HEK293 (cell line): ENCODE measurements at regions not wholly inside any gene's neighbourhood (a gene's known extent, or its start where the extent isn't known, plus 50 kb on each side); places are given as distances from the start of the nearest gene placed in this dataset.

Experiments
- CTCF ChIA-PET: fragments of 350-600 bp; formaldehyde crosslinking; extraction: SDS; loops from one replicate; lab custom pipeline; 2021; ENCODE audit warnings: antibody characterized with exemption; lab: Yijun Ruan, JAX
- POLR2A ChIA-PET: fragments of 300-600 bp; formaldehyde crosslinking; extraction: SDS; loops from one replicate; lab custom pipeline; 2020; ENCODE audit warnings: antibody characterized with exemption, inconsistent platforms; lab: Yijun Ruan, JAX
- H3K27ac ChIP-seq: fragments of 200-500 bp; sonication (Bioruptor generic); 2 replicates; pipeline ENCODE4 v1.5.1; 2014; ENCODE audit warnings: low read depth, low read length, control low read depth, inconsistent platforms; ENCODE audit errors: extremely low read depth
- H3K36me3 ChIP-seq, 2 experiments: fragments of 200-500 bp in 1 of 2; sonication (Bioruptor generic) in 1 of 2; 1 replicate in 1 of 2; 2 replicates in 1 of 2; pipeline ENCODE4 v1.5.1; 2014 to 2017; ENCODE audit warnings: inconsistent platforms in 2 of 2, low read length in 2 of 2; ENCODE audit not compliant: control insufficient read depth in 2 of 2, insufficient read depth in 1 of 2
- H3K4me1 ChIP-seq: fragments of 200-500 bp; sonication (Bioruptor generic); 2 replicates; pipeline ENCODE4 v1.5.1; 2014; ENCODE audit warnings: mild to moderate bottlenecking, low read length, inconsistent platforms; ENCODE audit not compliant: control insufficient read depth, insufficient read depth
- H3K4me3 ChIP-seq: 2 replicates; pipeline ENCODE4 v1.5.1; 2011; ENCODE audit warnings: low read depth, mild to moderate bottlenecking, control low read depth, low read length, moderate library complexity
- H3K9me3 ChIP-seq: fragments of 200-500 bp; sonication (Bioruptor generic); 2 replicates; pipeline ENCODE4 v1.5.1; 2014; ENCODE audit warnings: low read depth, low read length, inconsistent platforms; ENCODE audit not compliant: control insufficient read depth, insufficient read depth
- MZF1 ChIP-seq: fragments of 450-650 bp; formaldehyde crosslinking; IDR thresholded peaks from 2 replicates; pipeline ENCODE4 v1.5.1; 2017; ENCODE audit warnings: missing biosample characterization, missing genetic modification characterization, borderline replicate concordance
- ZBTB21 ChIP-seq: fragments of 450-650 bp; formaldehyde crosslinking; IDR thresholded peaks from 2 replicates; pipeline ENCODE4 v1.5.1; 2017; ENCODE audit warnings: missing biosample characterization, missing genetic modification characterization
- ZNF132 ChIP-seq: fragments of 450-650 bp; formaldehyde crosslinking; IDR thresholded peaks from 2 replicates; pipeline ENCODE4 v1.5.1; 2017; ENCODE audit warnings: missing biosample characterization, missing genetic modification characterization, borderline replicate concordance
- ZNF202 ChIP-seq: fragments of 450-650 bp; formaldehyde crosslinking; IDR thresholded peaks from 2 replicates; pipeline ENCODE4 v1.5.1; 2016; ENCODE audit warnings: missing biosample characterization, missing genetic modification characterization, borderline replicate concordance
- ZNF266 ChIP-seq: fragments of 450-650 bp; formaldehyde crosslinking; IDR thresholded peaks from 2 replicates; pipeline ENCODE4 v1.5.1; 2016; ENCODE audit warnings: missing biosample characterization, missing genetic modification characterization, low read depth
- ZNF341 ChIP-seq: fragments of 450-650 bp; formaldehyde crosslinking; IDR thresholded peaks from 2 replicates; pipeline ENCODE4; 2016; ENCODE audit warnings: low read depth, missing biosample characterization, missing genetic modification characterization
- ZNF433 ChIP-seq: fragments of 450-650 bp; formaldehyde crosslinking; IDR thresholded peaks from 2 replicates; pipeline ENCODE4 v1.5.1; 2016; ENCODE audit warnings: missing biosample characterization, missing genetic modification characterization, low read depth
- ZNF623 ChIP-seq: fragments of 450-650 bp; formaldehyde crosslinking; IDR thresholded peaks from 2 replicates; pipeline ENCODE4 v1.5.1; 2016; ENCODE audit warnings: missing biosample characterization, missing genetic modification characterization
- ZNF629 ChIP-seq: fragments of 450-650 bp; formaldehyde crosslinking; IDR thresholded peaks from 2 replicates; pipeline ENCODE4 v1.5.1; 2017; ENCODE audit warnings: missing biosample characterization, missing genetic modification characterization
- ZNF664 ChIP-seq: fragments of 450-650 bp; formaldehyde crosslinking; IDR thresholded peaks from 2 replicates; pipeline ENCODE4 v1.5.1; 2016; ENCODE audit warnings: missing biosample characterization, missing genetic modification characterization
- ZNF791 ChIP-seq: fragments of 450-650 bp; formaldehyde crosslinking; IDR thresholded peaks from 2 replicates; pipeline ENCODE4 v1.5.1; 2016; ENCODE audit warnings: missing biosample characterization, missing genetic modification characterization
- ZNF843 ChIP-seq: fragments of 450-650 bp; formaldehyde crosslinking; IDR thresholded peaks from 2 replicates; pipeline ENCODE4 v1.5.1; 2016; ENCODE audit warnings: missing biosample characterization, missing genetic modification characterization
- ZXDB ChIP-seq: fragments of 450-650 bp; formaldehyde crosslinking; IDR thresholded peaks from 2 replicates; pipeline ENCODE4 v1.5.1; 2016; ENCODE audit warnings: missing biosample characterization, missing genetic modification characterization
- TF ChIP-seq, protein P1 (sequence below): fragments of 450-650 bp; formaldehyde crosslinking; IDR thresholded peaks from 2 replicates; pipeline ENCODE4 v1.5.1; 2016; ENCODE audit warnings: missing biosample characterization, missing genetic modification characterization, borderline replicate concordance
- TF ChIP-seq, protein P2 (sequence below): fragments of 450-650 bp; formaldehyde crosslinking; conservative IDR thresholded peaks from 2 replicates; pipeline ENCODE4 v1.5.1; 2016; ENCODE audit warnings: low read depth, missing biosample characterization, missing genetic modification characterization
- TF ChIP-seq, protein P3 (sequence below): fragments of 450-650 bp; formaldehyde crosslinking; conservative IDR thresholded peaks from 2 replicates; pipeline ENCODE4 v1.5.1; 2016; ENCODE audit warnings: low read depth, missing biosample characterization, missing genetic modification characterization
- TF ChIP-seq, protein P4 (sequence below): fragments of 450-650 bp; formaldehyde crosslinking; IDR thresholded peaks from 2 replicates; pipeline ENCODE4 v1.5.1; 2016; ENCODE audit warnings: missing biosample characterization, missing genetic modification characterization
- TF ChIP-seq, protein P5 (sequence below): fragments of 450-650 bp; formaldehyde crosslinking; IDR thresholded peaks from 2 replicates; pipeline ENCODE4 v1.5.1; 2016; ENCODE audit warnings: missing biosample characterization, missing genetic modification characterization
- TF ChIP-seq, protein P6 (sequence below): fragments of 450-650 bp; formaldehyde crosslinking; IDR thresholded peaks from 2 replicates; pipeline ENCODE4 v1.5.1; 2016; ENCODE audit warnings: missing biosample characterization, missing genetic modification characterization

DNA sequence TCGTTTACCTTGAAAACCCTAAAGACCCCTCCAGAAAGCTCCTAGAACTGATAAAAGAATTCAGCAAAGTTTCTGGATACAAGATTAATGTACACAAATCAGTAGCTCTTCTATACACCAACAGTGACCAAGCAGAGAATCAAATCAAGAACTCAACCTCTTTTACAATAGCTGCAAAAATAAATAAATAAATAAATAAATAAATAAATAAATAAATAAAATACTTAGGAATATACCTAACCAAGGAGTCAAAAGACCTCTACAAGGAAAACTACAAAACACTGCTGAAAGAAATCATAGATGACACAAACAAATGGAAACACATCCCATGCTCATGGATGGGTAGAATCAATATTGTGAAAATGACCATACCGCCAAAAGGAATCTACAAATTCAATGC is 186.8 kb upstream of the EOLA2 start (continued):
- TF ChIP-seq ZXDB, result peak; percentile 55; the same call in 1 of the 2 replicates
- peak; percentile 66; the same call in 1 of the 2 replicates for TF ChIP-seq ZNF266 (tag by site-specific recombination)
- TF ChIP-seq, protein P1, sequence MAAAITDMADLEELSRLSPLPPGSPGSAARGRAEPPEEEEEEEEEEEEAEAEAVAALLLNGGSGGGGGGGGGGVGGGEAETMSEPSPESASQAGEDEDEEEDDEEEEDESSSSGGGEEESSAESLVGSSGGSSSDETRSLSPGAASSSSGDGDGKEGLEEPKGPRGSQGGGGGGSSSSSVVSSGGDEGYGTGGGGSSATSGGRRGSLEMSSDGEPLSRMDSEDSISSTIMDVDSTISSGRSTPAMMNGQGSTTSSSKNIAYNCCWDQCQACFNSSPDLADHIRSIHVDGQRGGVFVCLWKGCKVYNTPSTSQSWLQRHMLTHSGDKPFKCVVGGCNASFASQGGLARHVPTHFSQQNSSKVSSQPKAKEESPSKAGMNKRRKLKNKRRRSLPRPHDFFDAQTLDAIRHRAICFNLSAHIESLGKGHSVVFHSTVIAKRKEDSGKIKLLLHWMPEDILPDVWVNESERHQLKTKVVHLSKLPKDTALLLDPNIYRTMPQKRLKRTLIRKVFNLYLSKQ, result 0 out of 2 replicates have a peak, but pooled peaks have one; percentile 85
- TF ChIP-seq, protein P2, sequence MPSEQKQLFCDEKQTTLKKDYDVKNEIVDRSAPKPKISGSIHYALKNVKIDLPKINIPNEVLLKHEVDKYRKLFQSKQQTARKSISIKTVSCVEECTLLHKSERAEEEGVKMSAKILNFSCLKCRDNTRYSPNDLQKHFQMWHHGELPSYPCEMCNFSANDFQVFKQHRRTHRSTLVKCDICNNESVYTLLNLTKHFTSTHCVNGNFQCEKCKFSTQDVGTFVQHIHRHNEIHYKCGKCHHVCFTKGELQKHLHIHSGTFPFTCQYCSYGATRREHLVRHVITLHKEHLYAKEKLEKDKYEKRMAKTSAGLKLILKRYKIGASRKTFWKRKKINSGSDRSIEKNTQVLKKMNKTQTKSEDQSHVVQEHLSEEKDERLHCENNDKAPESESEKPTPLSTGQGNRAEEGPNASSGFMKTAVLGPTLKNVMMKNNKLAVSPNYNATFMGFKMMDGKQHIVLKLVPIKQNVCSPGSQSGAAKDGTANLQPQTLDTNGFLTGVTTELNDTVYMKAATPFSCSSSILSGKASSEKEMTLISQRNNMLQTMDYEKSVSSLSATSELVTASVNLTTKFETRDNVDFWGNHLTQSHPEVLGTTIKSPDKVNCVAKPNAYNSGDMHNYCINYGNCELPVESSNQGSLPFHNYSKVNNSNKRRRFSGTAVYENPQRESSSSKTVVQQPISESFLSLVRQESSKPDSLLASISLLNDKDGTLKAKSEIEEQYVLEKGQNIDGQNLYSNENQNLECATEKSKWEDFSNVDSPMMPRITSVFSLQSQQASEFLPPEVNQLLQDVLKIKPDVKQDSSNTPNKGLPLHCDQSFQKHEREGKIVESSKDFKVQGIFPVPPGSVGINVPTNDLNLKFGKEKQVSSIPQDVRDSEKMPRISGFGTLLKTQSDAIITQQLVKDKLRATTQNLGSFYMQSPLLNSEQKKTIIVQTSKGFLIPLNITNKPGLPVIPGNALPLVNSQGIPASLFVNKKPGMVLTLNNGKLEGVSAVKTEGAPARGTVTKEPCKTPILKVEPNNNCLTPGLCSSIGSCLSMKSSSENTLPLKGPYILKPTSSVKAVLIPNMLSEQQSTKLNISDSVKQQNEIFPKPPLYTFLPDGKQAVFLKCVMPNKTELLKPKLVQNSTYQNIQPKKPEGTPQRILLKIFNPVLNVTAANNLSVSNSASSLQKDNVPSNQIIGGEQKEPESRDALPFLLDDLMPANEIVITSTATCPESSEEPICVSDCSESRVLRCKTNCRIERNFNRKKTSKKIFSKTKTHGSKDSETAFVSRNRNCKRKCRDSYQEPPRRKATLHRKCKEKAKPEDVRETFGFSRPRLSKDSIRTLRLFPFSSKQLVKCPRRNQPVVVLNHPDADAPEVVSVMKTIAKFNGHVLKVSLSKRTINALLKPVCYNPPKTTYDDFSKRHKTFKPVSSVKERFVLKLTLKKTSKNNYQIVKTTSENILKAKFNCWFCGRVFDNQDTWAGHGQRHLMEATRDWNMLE (tag by site-specific recombination), result peak; percentile 91
- peak; percentile 32; the same call in 1 of the 2 replicates for TF ChIP-seq ZNF664 (tag by site-specific recombination)
- 0 out of 2 replicates have a peak, but pooled peaks have one; percentile 32 for TF ChIP-seq ZNF629
- peak; percentile 64 for TF ChIP-seq ZNF623 (tag by site-specific recombination)
- TF ChIP-seq, protein P3, sequence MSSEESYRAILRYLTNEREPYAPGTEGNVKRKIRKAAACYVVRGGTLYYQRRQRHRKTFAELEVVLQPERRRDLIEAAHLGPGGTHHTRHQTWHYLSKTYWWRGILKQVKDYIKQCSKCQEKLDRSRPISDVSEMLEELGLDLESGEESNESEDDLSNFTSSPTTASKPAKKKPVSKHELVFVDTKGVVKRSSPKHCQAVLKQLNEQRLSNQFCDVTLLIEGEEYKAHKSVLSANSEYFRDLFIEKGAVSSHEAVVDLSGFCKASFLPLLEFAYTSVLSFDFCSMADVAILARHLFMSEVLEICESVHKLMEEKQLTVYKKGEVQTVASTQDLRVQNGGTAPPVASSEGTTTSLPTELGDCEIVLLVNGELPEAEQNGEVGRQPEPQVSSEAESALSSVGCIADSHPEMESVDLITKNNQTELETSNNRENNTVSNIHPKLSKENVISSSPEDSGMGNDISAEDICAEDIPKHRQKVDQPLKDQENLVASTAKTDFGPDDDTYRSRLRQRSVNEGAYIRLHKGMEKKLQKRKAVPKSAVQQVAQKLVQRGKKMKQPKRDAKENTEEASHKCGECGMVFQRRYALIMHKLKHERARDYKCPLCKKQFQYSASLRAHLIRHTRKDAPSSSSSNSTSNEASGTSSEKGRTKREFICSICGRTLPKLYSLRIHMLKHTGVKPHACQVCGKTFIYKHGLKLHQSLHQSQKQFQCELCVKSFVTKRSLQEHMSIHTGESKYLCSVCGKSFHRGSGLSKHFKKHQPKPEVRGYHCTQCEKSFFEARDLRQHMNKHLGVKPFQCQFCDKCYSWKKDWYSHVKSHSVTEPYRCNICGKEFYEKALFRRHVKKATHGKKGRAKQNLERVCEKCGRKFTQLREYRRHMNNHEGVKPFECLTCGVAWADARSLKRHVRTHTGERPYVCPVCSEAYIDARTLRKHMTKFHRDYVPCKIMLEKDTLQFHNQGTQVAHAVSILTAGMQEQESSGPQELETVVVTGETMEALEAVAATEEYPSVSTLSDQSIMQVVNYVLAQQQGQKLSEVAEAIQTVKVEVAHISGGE, result peak; percentile 77
- TF ChIP-seq ZNF433 (tag by site-specific recombination), result peak; percentile 59; the same call in 1 of the 2 replicates
- 0 out of 2 replicates have a peak, but pooled peaks have one; percentile 26 for TF ChIP-seq ZNF341 (tag by site-specific recombination)
- TF ChIP-seq ZNF202 (tag by site-specific recombination), result peak; percentile 80; the same call in 1 of the 2 replicates
- 0 out of 2 replicates have a peak, but pooled peaks have one; percentile 39 for TF ChIP-seq ZBTB21 (tag by site-specific recombination)

DNA sequence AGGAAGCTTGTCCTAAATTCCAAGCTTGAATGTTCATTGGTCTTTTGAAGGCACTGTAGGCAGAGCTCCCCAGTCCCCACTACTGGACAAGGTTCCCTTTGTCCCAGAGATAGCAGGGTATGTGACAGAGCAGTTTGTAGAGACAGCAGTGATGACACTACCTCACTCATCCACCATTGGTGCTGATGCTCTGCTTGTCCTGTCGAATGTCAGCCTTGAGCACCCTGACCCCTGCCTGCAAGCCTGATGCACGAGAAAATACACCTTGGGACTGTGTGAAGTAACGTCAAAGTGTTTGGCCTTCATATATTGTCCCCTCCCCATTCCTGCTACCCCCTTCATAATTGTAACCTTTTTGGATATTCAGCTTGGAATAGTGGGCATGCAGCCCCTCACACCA is 188.9 kb upstream of the EOLA2 start:
- CTCF ChIA-PET, result no interaction called here
- no peak overlapping the region for H3K4me3 ChIP-seq
- H3K9me3 ChIP-seq, result no peaks in the 10 kb centered on the region
- POLR2A ChIA-PET, result no interaction called here
- H3K36me3 ChIP-seq, result no peaks in the 10 kb centered on the region
- H3K4me1 ChIP-seq, result no peaks in the 10 kb centered on the region
- no peak overlapping the region for H3K27ac ChIP-seq
- TF ChIP-seq, protein P4, sequence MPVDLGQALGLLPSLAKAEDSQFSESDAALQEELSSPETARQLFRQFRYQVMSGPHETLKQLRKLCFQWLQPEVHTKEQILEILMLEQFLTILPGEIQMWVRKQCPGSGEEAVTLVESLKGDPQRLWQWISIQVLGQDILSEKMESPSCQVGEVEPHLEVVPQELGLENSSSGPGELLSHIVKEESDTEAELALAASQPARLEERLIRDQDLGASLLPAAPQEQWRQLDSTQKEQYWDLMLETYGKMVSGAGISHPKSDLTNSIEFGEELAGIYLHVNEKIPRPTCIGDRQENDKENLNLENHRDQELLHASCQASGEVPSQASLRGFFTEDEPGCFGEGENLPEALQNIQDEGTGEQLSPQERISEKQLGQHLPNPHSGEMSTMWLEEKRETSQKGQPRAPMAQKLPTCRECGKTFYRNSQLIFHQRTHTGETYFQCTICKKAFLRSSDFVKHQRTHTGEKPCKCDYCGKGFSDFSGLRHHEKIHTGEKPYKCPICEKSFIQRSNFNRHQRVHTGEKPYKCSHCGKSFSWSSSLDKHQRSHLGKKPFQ, result no peak
- TF ChIP-seq, protein P5, sequence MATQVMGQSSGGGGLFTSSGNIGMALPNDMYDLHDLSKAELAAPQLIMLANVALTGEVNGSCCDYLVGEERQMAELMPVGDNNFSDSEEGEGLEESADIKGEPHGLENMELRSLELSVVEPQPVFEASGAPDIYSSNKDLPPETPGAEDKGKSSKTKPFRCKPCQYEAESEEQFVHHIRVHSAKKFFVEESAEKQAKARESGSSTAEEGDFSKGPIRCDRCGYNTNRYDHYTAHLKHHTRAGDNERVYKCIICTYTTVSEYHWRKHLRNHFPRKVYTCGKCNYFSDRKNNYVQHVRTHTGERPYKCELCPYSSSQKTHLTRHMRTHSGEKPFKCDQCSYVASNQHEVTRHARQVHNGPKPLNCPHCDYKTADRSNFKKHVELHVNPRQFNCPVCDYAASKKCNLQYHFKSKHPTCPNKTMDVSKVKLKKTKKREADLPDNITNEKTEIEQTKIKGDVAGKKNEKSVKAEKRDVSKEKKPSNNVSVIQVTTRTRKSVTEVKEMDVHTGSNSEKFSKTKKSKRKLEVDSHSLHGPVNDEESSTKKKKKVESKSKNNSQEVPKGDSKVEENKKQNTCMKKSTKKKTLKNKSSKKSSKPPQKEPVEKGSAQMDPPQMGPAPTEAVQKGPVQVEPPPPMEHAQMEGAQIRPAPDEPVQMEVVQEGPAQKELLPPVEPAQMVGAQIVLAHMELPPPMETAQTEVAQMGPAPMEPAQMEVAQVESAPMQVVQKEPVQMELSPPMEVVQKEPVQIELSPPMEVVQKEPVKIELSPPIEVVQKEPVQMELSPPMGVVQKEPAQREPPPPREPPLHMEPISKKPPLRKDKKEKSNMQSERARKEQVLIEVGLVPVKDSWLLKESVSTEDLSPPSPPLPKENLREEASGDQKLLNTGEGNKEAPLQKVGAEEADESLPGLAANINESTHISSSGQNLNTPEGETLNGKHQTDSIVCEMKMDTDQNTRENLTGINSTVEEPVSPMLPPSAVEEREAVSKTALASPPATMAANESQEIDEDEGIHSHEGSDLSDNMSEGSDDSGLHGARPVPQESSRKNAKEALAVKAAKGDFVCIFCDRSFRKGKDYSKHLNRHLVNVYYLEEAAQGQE (tag by site-specific recombination), result no peak
- TF ChIP-seq, protein P6, sequence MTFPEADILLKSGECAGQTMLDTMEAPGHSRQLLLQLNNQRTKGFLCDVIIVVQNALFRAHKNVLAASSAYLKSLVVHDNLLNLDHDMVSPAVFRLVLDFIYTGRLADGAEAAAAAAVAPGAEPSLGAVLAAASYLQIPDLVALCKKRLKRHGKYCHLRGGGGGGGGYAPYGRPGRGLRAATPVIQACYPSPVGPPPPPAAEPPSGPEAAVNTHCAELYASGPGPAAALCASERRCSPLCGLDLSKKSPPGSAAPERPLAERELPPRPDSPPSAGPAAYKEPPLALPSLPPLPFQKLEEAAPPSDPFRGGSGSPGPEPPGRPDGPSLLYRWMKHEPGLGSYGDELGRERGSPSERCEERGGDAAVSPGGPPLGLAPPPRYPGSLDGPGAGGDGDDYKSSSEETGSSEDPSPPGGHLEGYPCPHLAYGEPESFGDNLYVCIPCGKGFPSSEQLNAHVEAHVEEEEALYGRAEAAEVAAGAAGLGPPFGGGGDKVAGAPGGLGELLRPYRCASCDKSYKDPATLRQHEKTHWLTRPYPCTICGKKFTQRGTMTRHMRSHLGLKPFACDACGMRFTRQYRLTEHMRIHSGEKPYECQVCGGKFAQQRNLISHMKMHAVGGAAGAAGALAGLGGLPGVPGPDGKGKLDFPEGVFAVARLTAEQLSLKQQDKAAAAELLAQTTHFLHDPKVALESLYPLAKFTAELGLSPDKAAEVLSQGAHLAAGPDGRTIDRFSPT (tag by site-specific recombination), result no peak
- TF ChIP-seq ZNF791 (tag by site-specific recombination) (no peak), MZF1 (tag by site-specific recombination) (no peak), ZNF132 (tag by site-specific recombination) (no peak), ZNF843 (tag by site-specific recombination) (no peak)
